ENCODE measurements at regions not wholly inside any gene's neighbourhood (a gene's known extent, or its start where the extent isn't known, plus 50 kb on each side); places are given as distances from the start of the nearest gene placed in this dataset.
"Not testable (repeated sequence)": the region's sequence is repeated elsewhere in the genome, so short reads cannot be mapped to it uniquely, and the experiment has no call there.

GRCh38 chr20:28562510-28562898 lies 2695.0 kb upstream of the DEFB115 start:
- no peak overlapping the region for H3K27ac ChIP-seq (ENCODE audit: low read depth, low read length, poor library complexity, severe bottlenecking)
- H3K36me3 ChIP-seq (ENCODE audit: insufficient read depth, low read length): no peaks in the 10 kb centered on the region
- H3K9me2 ChIP-seq (ENCODE audit: insufficient read depth, low read length): no peaks in the 10 kb centered on the region
- H3K4me2 ChIP-seq (ENCODE audit: low read length): no peak overlapping the region
- DNase-seq (ENCODE audit: low spot score): no peak
- intact Hi-C loops (cut with micrococcal nuclease; ENCODE audit: unreplicated experiment): no loop called here
- no peaks in the 10 kb centered on the region for H4K20me1 ChIP-seq (ENCODE audit: insufficient read depth, low read length)
- POLR2A ChIA-PET: no interaction called here
- H3K4me3 ChIP-seq (ENCODE audit: low read depth, low read length, poor library complexity, severe bottlenecking): no peak overlapping the region
- no peaks in the 10 kb centered on the region for H3K4me1 ChIP-seq (ENCODE audit: insufficient read depth, low read length, poor library complexity, severe bottlenecking)
- TF ChIP-seq CTCF (conservative IDR thresholded peaks at IDR 0.05; ENCODE audit: low read length): no peak
- no peak for TF ChIP-seq EZH2phosphoT487 (IDR thresholded peaks at IDR 0.05; ENCODE audit: borderline replicate concordance, low read depth, low read length)
- H2AFZ ChIP-seq (ENCODE audit: low read length): no peak overlapping the region
- CTCF ChIA-PET (ENCODE audit: unreplicated experiment): no interaction called here
- H3K79me2 ChIP-seq (ENCODE audit: insufficient read depth, low read depth, low read length): no peaks in the 10 kb centered on the region
- no TSS peak for BruUV-seq (replicated peaks)
- peaks cover 11% of the 10 kb centered on the region for H3K9me3 ChIP-seq (ENCODE audit: low read length)

GRCh38 chr20:28562899-28563521 lies 2694.5 kb upstream of the DEFB115 start:
- intact Hi-C loops (cut with micrococcal nuclease; ENCODE audit: unreplicated experiment); H3K4me3 ChIP-seq (ENCODE audit: low read depth, low read length, poor library complexity, severe bottlenecking); H3K79me2 ChIP-seq (ENCODE audit: insufficient read depth, low read depth, low read length); CTCF ChIA-PET (ENCODE audit: unreplicated experiment); BruUV-seq (replicated peaks); H3K36me3 ChIP-seq (ENCODE audit: insufficient read depth, low read length); POLR2A ChIA-PET; H3K9me2 ChIP-seq (ENCODE audit: insufficient read depth, low read length); H4K20me1 ChIP-seq (ENCODE audit: insufficient read depth, low read length); H3K27ac ChIP-seq (ENCODE audit: low read depth, low read length, poor library complexity, severe bottlenecking); H2AFZ ChIP-seq (ENCODE audit: low read length); H3K4me2 ChIP-seq (ENCODE audit: low read length); DNase-seq (ENCODE audit: low spot score); H3K4me1 ChIP-seq (ENCODE audit: insufficient read depth, low read length, poor library complexity, severe bottlenecking): not testable (repeated sequence)
- peaks cover 11% of the 10 kb centered on the region for H3K9me3 ChIP-seq (ENCODE audit: low read length)

- H3K4me2 ChIP-seq (ENCODE audit: low read length); CTCF ChIA-PET (ENCODE audit: unreplicated experiment); H2AFZ ChIP-seq (ENCODE audit: low read length); H3K79me2 ChIP-seq (ENCODE audit: insufficient read depth, low read depth, low read length); H3K4me3 ChIP-seq (ENCODE audit: low read depth, low read length, poor library complexity, severe bottlenecking); intact Hi-C loops (cut with micrococcal nuclease; ENCODE audit: unreplicated experiment); BruUV-seq (replicated peaks); H3K36me3 ChIP-seq (ENCODE audit: insufficient read depth, low read length); H3K27ac ChIP-seq (ENCODE audit: low read depth, low read length, poor library complexity, severe bottlenecking); H3K4me1 ChIP-seq (ENCODE audit: insufficient read depth, low read length, poor library complexity, severe bottlenecking); POLR2A ChIA-PET; DNase-seq (ENCODE audit: low spot score); H3K9me2 ChIP-seq (ENCODE audit: insufficient read depth, low read length); H4K20me1 ChIP-seq (ENCODE audit: insufficient read depth, low read length): not testable (repeated sequence)
- peaks cover 11% of the 10 kb centered on the region for H3K9me3 ChIP-seq (ENCODE audit: low read length)
Measured at GRCh38 chr20:28564024-28564423, 2693.4 kb upstream of the DEFB115 start.

- H3K36me3 ChIP-seq (ENCODE audit: insufficient read depth, low read length); H3K4me2 ChIP-seq (ENCODE audit: low read length); H3K9me2 ChIP-seq (ENCODE audit: insufficient read depth, low read length); H3K4me3 ChIP-seq (ENCODE audit: low read depth, low read length, poor library complexity, severe bottlenecking); CTCF ChIA-PET (ENCODE audit: unreplicated experiment); H3K27ac ChIP-seq (ENCODE audit: low read depth, low read length, poor library complexity, severe bottlenecking); H3K79me2 ChIP-seq (ENCODE audit: insufficient read depth, low read depth, low read length); POLR2A ChIA-PET; BruUV-seq (replicated peaks); H4K20me1 ChIP-seq (ENCODE audit: insufficient read depth, low read length); H2AFZ ChIP-seq (ENCODE audit: low read length); H3K4me1 ChIP-seq (ENCODE audit: insufficient read depth, low read length, poor library complexity, severe bottlenecking); DNase-seq (ENCODE audit: low spot score); intact Hi-C loops (cut with micrococcal nuclease; ENCODE audit: unreplicated experiment): not testable (repeated sequence)
- H3K9me3 ChIP-seq (ENCODE audit: low read length): peaks cover 11% of the 10 kb centered on the region
Measured at GRCh38 chr20:28564688-28565463, 2692.6 kb upstream of the DEFB115 start.

Measured in OCI-LY7 (cell line).